K562 (cell line): ENCODE measurements at regions not wholly inside any gene's neighbourhood (a gene's known extent, or its start where the extent isn't known, plus 50 kb on each side); places are given as distances from the start of the nearest gene placed in this dataset.

Source experiments
- ATAC-seq: fragments of 200-7000 bp; cut with Tn5 transposase; 3 replicates; pipeline ENCODE4 v1.9.1; 2020; ENCODE audit warnings: moderate library complexity
- BruUV-seq: library from RNA; stranded (reverse); fragments of 400-500 nt; replicated peaks from 2 replicates; lab custom pipeline; 2021; lab: Mats Ljungman, UMichigan
- CTCF ChIA-PET: fragments of 300-600 bp; formaldehyde crosslinking; extraction: SDS; loops from one replicate; lab custom pipeline; 2021; ENCODE audit warnings: low intra/inter-chr PET ratio; lab: Yijun Ruan, JAX
- POLR2A ChIA-PET: fragments of 300-600, 350-650 bp; sonication (Branson Sonifier 250); formaldehyde crosslinking; extraction: SDS; loops from one replicate; lab custom pipeline; 2021; ENCODE audit warnings: antibody characterized with exemption, inconsistent platforms; lab: Yijun Ruan, JAX
- DNase-seq, 4 experiments: peaks; one replicate each; pipeline versions ENCODE4 v3.0.0 to v3.0.0-alpha.2; 2011 to 2018; ENCODE audit warnings: low spot score in 3 of 4, mixed read lengths in 3 of 4; ENCODE audit errors: extremely low read depth in 1 of 4
- FAIRE-seq: peaks from 2 replicates; lab custom pipeline; 2011; peaks lifted over from hg19 to GRCh38; lab: Jason Lieb, UNC
- H2AFZ ChIP-seq: 2 replicates; pipeline ENCODE4 v1.6.0; 2011; ENCODE audit warnings: low read depth, low read length, control low read depth, inconsistent platforms
- H3K27ac ChIP-seq: fragments of 200-600 bp; 3 replicates; pipeline ENCODE4 v1.8.0; 2011; ENCODE audit warnings: low read depth, mild to moderate bottlenecking, control low read depth, inconsistent platforms, low read length, moderate library complexity, mixed read lengths; ENCODE audit errors: extremely low read depth
- H3K27me3 ChIP-seq, 2 experiments: fragments of 300-600 bp in 1 of 2; 2 replicates in 1 of 2; 3 replicates in 1 of 2; pipeline versions ENCODE4 v1.6.0 to v1.8.0; 2011; ENCODE audit warnings: inconsistent platforms in 2 of 2, low read length in 2 of 2, mild to moderate bottlenecking in 1 of 2, mixed read lengths in 1 of 2, moderate library complexity in 1 of 2; ENCODE audit not compliant: control insufficient read depth in 2 of 2, insufficient read depth in 2 of 2
- H3K36me3 ChIP-seq: fragments of 300-600 bp; 3 replicates; pipeline ENCODE4 v1.8.0; 2011; ENCODE audit warnings: mild to moderate bottlenecking, low read length, inconsistent platforms; ENCODE audit not compliant: control insufficient read depth, insufficient read depth
- H3K4me1 ChIP-seq, 2 experiments: fragments of 200-600 bp in 1 of 2; replicated peaks in 1 of 2; 2 replicates in 1 of 2; 3 replicates in 1 of 2; pipeline versions ENCODE4 v1.5.1 to v1.8.0; 2011; ENCODE audit warnings: inconsistent platforms in 2 of 2, low read length in 2 of 2, mild to moderate bottlenecking in 1 of 2, mixed read lengths in 1 of 2, moderate library complexity in 1 of 2; ENCODE audit not compliant: control insufficient read depth in 2 of 2, insufficient read depth in 2 of 2
- H3K4me2 ChIP-seq: 2 replicates; pipeline ENCODE4 v1.6.1; 2011; ENCODE audit warnings: low read length, control low read depth, inconsistent platforms, mixed read lengths; ENCODE audit not compliant: insufficient read depth
- H3K4me3 ChIP-seq: fragments of 200-600 bp; sonication (generic), shearing (Covaris generic); 2 replicates; pipeline ENCODE4 v1.5.1; 2016; ENCODE audit warnings: control low read depth, inconsistent platforms
- H3K79me2 ChIP-seq: fragments of 200-600 bp; 3 replicates; pipeline ENCODE4 v1.8.0; 2011; ENCODE audit warnings: low read length, inconsistent platforms; ENCODE audit not compliant: control insufficient read depth, insufficient read depth
- H3K9ac ChIP-seq, 2 experiments: 2 replicates each; pipeline versions ENCODE4 v1.6.0 to v1.6.1; 2011; ENCODE audit warnings: low read depth in 2 of 2, low read length in 2 of 2, control low read depth in 1 of 2, inconsistent platforms in 1 of 2, mild to moderate bottlenecking in 1 of 2, mixed read lengths in 1 of 2; ENCODE audit not compliant: insufficient read depth in 1 of 2
- H3K9me1 ChIP-seq: one replicate; pipeline ENCODE4 v1.6.0; 2011; ENCODE audit warnings: inconsistent platforms, mild to moderate bottlenecking, low read length, moderate library complexity; ENCODE audit not compliant: control insufficient read depth, insufficient read depth
- H3K9me3 ChIP-seq: replicated peaks from 2 replicates; pipeline ENCODE4 v1.5.1; 2011; ENCODE audit warnings: low read depth, low read length, inconsistent platforms; ENCODE audit not compliant: control insufficient read depth, insufficient read depth
- H4K20me1 ChIP-seq: replicated peaks from 2 replicates; pipeline ENCODE4 v1.6.1; 2011; ENCODE audit warnings: low read length, inconsistent platforms, mixed read lengths; ENCODE audit not compliant: control insufficient read depth, insufficient read depth
- AFF1 ChIP-seq, 2 experiments: fragments of 450-650 bp; IDR thresholded peaks; 2 replicates each; pipeline ENCODE4 v1.6.1; 2018; ENCODE audit warnings: mild to moderate bottlenecking in 2 of 2, low read depth in 1 of 2; ENCODE audit not compliant: partially characterized antibody in 2 of 2
- GATAD2B ChIP-seq: fragments of 450-650 bp; IDR thresholded peaks from 2 replicates; pipeline ENCODE4 v1.6.1; 2017; ENCODE audit warnings: mild to moderate bottlenecking, borderline replicate concordance
- JUN ChIP-seq, 2 experiments: sonication (generic) in 1 of 2; formaldehyde crosslinking in 1 of 2; IDR thresholded peaks; 2 replicates each; pipeline versions ENCODE4 v1.6.1 to v1.8.0; 2012 to 2022; ENCODE audit warnings: borderline replicate concordance in 2 of 2, mild to moderate bottlenecking in 2 of 2, improper control_type of control experiment in 1 of 2, low read depth in 1 of 2, low read length in 1 of 2, missing genetic modification reagents in 1 of 2
- MNT ChIP-seq, 2 experiments: fragments of 450-650 bp; conservative IDR thresholded peaks; 2 replicates each; pipeline ENCODE4 v1.6.1; 2017; ENCODE audit warnings: mild to moderate bottlenecking in 2 of 2, moderate library complexity in 2 of 2
- NFATC3 ChIP-seq: fragments of 450-650 bp; IDR thresholded peaks from 2 replicates; pipeline ENCODE4 v1.6.1; 2017; ENCODE audit warnings: mild to moderate bottlenecking
- PCBP1 ChIP-seq: fragments of 200-400 bp; formaldehyde crosslinking; IDR thresholded peaks from 2 replicates; pipeline ENCODE4 v1.6.1; 2018; ENCODE audit warnings: mild to moderate bottlenecking, low read depth, low read length; ENCODE audit not compliant: poor library complexity, severe bottlenecking
- POLR2AphosphoS2 ChIP-seq: IDR thresholded peaks from 2 replicates; pipeline ENCODE4 v1.6.1; 2012; ENCODE audit warnings: low read length, improper control_type of control experiment
- RHOXF2B ChIP-seq: fragments of 250-450 bp; sonication (Bioruptor Pico); conservative IDR thresholded peaks from 2 replicates; pipeline ENCODE4 v1.5.1; 2021
- TAF1 ChIP-seq: IDR thresholded peaks from 2 replicates; pipeline ENCODE4 v1.6.1; 2011; ENCODE audit warnings: mild to moderate bottlenecking, low read length, moderate library complexity; ENCODE audit not compliant: insufficient read depth, control insufficient read depth, severe bottlenecking; ENCODE audit errors: extremely low read depth
- ZBTB1 ChIP-seq: sonication (generic); formaldehyde crosslinking; IDR thresholded peaks from 2 replicates; pipeline ENCODE4 v1.8.1; 2023; ENCODE audit warnings: missing genetic modification reagents, low read depth, mild to moderate bottlenecking, borderline replicate concordance
- ZFP91 ChIP-seq: sonication (generic); formaldehyde crosslinking; IDR thresholded peaks from 2 replicates; pipeline ENCODE4 v1.8.0; 2022; ENCODE audit warnings: mild to moderate bottlenecking, missing genetic modification reagents
- WGBS: fragments of 100-300 bp; shearing (Covaris generic); methylation state at CpG from one replicate; pipeline ENCODE4 v1.1.6; 2016; ENCODE audit warnings: low coverage, mixed read lengths; ENCODE audit not compliant: insufficient coverage; ENCODE audit errors: missing lambda C conversion rate; 5-methylcytosine and 5-hydroxymethylcytosine counted together
- in situ Hi-C: fragments of 300-500 bp; cut with MboI; formaldehyde crosslinking; loops from 4 replicates; pipeline ENCODE4 v1.15.0; 2018; ENCODE audit warnings: inconsistent platforms, mixed read lengths
- intact Hi-C: fragments of 100-400 bp; cut with micrococcal nuclease; formaldehyde crosslinking; loops from 2 replicates; pipeline ENCODE4 v1.14.2; 2022

- no peaks in the 10 kb centered on the region; the same call in 1 of the 2 replicates for H4K20me1 ChIP-seq
- no peak overlapping the region for H3K27ac ChIP-seq
- no peaks in the 10 kb centered on the region for H3K79me2 ChIP-seq
- FAIRE-seq (no peak), ATAC-seq (no peak), DNase-seq (no peak)
- H3K4me2 ChIP-seq = no peak overlapping the region
- no peak for TF ChIP-seq NFATC3
- no peak for TF ChIP-seq RHOXF2B (CRISPR knock-in tag)
- no peak for TF ChIP-seq ZFP91 (CRISPR knock-in tag)
- TF ChIP-seq AFF1 (IDR thresholded peaks at IDR 0.05; ENCODE audit: low read depth in 1 of 2, partially characterized antibody in 2 of 2) = no peak
- TF ChIP-seq POLR2AphosphoS2 = no peak
- no peak for TF ChIP-seq TAF1
- TF ChIP-seq MNT (conservative IDR thresholded peaks at IDR 0.05) = no peak
- TF ChIP-seq JUN (IDR thresholded peaks at IDR 0.05; ENCODE audit: borderline replicate concordance, low read depth, low read length) = no peak
- TF ChIP-seq JUN (CRISPR knock-in tag; IDR thresholded peaks at IDR 0.05; ENCODE audit: borderline replicate concordance) = no peak
- TF ChIP-seq PCBP1 = no peak
- no peak for TF ChIP-seq ZBTB1 (CRISPR knock-in tag)
- no peak for TF ChIP-seq GATAD2B
- H3K9me3 ChIP-seq = no peaks in the 10 kb centered on the region
- no peak overlapping the region for H3K4me3 ChIP-seq
- CTCF ChIA-PET = no interaction called here
- intact Hi-C loops = no loop called here
- POLR2A ChIA-PET = interaction anchor here (0.7 kb wide), 1 partner anchor 273 kb away, joined by 6 read pairs; no protein-coding TSS in a partner anchor
- in situ Hi-C loops = no loop called here
- no peaks in the 10 kb centered on the region for H3K9me1 ChIP-seq
- 0% methylated on average over 2 of the region's 2 CpGs for WGBS
- H3K9ac ChIP-seq = no peak overlapping the region
- no peaks in the 10 kb centered on the region for H3K36me3 ChIP-seq
- BruUV-seq = no TSS peak
- H3K4me1 ChIP-seq = no peaks in the 10 kb centered on the region
- peaks cover 2 to 9% of the 10 kb centered on the region in 2 experiments; a peak in 3 of 5 replicates for H3K27me3 ChIP-seq
- H2AFZ ChIP-seq = no peak overlapping the region
Measured at GRCh38 chr4:108533876-108534275, 86.5 kb upstream of the RPL34 start.
